HK-2 (cell line): ENCODE measurements at regions not wholly inside any gene's neighbourhood (a gene's known extent, or its start where the extent isn't known, plus 50 kb on each side); places are given as distances from the start of the nearest gene placed in this dataset.

Source experiments
- DNase-seq: peaks from one replicate; pipeline ENCODE4 v3.0.0-alpha.2; 2018; ENCODE audit not compliant: unreplicated experiment

GRCh38 chr20:63087236-63087871, 80.6 kb upstream of the BHLHE23 start:
- no peak for DNase-seq

DNA sequence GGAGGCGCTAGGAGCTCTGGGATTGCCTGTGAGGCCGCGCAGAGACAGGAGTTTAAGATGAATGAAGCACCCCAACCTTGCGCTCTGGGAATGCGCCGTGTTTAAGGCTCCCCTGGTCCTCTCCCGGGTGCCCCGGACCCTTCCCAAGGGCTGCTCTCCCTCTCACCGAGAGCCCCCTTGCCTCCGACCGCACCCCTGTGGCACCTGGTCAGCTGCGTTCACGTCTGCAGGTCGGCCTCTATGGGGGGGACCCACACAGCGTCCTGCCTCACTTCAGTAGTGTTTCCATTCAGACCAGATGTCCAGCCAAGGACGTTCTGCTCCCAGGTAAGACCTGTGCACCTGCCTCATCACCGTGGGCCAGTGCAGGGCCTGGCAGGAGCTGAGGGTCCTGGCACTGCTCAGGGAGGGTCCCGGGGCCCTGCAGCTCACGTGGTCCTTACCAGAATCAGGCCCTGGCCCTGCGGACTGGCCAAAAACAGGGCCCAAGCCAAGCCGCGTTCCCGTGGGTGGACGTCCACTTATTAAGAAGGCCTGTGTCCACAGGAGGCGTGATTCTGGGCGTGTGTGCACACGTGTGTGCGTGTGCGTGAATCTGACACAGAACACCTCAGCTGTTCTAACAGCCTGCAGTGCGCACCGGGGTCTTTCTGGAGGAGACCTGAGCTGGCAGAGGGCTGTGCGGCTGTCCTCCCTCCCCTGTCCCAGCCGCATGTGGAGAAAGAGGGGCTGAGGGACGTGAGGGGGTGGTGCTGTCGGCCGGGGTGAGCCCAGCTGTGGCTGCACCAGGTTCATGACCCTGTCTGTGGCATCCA, 79.9 kb upstream of the BHLHE23 start:
- no peak for DNase-seq

DNA sequence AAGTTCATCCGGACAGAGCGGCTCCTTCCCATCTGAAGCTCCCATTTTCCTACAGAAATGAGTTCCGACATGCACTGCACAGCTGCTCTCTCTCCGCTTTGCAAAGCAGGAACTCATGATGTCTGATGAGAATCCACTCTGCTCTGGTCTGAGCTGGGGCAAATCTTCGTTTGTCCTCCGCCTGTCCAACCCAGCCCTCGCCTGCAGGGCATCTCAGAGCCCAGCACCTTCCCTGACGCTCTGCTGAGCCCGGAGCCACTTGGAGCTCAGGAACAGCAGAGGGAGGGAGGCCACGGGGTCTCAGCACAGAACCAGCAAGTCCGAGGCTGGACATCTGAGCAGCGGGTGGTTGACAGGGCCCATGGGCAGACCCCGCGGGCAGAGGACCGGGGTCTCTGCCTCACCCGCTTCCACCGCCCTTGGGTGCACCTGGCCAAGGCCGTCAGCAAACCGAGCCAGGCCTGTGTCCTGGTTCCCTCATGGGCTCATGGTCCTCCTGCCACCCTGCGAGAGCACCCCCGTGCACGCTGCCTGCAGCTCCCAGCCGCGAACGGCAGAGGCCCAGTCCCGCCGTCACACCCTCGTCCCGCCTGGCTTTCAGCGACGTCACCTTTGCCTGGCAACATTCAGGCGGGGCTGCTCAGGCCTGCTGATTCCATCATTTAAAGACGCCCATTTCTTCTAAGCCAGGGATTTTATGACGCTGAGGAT, 78.5 kb upstream of the BHLHE23 start:
- DNase-seq, result no peak

DNA sequence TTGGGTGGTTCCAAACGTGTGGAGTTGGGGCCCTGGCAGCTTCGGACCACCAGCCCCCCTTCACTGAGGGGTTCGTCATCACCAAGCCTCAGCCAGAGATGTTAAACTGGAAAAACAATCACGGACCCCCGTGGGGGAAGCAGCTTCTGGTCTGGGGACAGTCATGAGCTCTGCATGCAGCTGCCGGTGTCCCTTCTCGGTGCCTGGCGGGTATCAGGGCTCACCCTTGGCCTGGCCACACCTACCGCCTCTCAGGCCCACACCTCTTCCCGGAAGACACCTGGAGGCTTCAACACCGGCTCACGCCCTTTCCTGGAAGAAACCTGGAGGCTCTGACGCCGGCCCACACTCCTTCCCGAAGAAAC, 77.8 kb upstream of the BHLHE23 start:
- DNase-seq, result no peak

DNA sequence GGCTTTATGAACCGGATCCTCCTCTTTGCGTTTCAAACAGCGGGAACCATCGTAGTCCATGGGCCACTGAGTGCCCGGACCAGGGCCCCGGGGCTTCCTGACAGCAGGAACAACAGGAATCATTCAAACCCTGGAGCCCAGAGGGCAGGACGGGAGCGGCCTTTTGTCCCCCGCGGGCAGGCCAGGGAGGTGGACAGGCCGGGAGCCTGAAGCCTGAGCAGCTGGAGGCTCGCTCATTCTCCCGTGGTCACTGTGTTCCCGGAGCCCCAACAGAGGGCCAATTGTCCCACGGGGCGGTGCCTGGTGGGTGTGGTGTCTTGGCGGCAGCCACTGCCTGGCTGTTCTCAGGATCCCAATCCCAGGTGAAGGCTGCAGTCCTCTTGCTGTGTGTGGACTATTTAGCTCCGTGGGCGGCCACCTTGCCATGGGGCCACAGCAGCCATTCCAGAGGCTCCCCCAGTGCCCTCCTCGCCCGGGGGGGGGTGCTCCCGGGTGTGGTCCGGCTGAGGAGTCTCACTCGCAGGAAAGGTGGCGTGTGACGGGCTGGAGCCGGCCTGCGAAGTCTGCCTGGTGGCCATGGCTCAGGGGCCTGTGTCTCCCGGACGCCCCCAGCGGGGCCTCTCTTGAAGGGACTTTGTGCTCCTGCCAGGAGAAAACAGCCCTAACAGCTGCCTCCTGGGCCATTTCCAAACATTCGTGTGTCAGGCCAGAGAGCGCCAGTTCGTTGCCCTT, 77.2 kb upstream of the BHLHE23 start:
- DNase-seq, result no peak

GRCh38 chr20:63082939-63083735, 76.4 kb upstream of the BHLHE23 start:
- DNase-seq, result no peak

GRCh38 chr20:63082308-63082938, 75.7 kb upstream of the BHLHE23 start:
- peak; percentile 63 for DNase-seq

- no peak for DNase-seq
These were observed 75.1 kb upstream of the BHLHE23 start for GRCh38 chr20:63081831-63082230.

DNA sequence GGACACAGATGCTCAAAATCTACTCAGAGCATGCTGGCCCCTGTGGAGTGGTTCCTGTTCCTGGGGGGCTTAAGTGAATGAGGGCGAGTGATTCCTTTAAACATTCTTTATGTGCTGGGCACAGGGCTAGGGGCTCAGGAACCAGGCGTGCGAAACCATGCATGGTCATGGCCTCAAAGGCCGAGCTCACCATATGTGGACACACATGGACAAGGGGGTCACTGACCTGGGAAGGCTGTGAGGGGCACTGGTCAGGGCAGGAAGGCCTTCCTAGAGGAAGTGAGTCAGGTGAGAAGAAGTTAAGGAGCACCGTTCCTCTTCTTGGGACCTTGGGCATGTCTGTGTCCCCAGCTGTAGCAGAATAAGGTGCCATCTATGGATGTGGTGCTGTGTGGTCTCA, 74.6 kb upstream of the BHLHE23 start:
- DNase-seq, result no peak

DNA sequence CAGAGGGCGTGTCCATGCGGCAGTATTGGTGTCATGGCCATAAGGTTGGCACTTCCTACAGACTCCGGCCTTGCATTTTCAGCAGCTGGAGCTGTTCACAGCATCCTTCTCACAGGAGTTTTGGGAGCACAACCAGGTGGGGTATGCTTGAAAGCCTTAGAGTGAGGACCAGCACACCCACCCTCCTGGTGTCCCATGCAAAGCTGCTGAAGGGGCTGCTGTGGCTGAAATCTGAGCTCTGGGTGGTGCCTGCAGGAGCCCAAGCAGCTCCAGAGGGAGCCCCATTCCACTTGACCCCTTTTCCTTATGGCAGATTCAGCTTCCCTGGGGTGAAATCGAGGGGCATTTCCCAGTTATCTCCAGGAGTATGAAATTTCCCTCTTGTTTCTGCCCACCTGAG, 74.0 kb upstream of the BHLHE23 start:
- DNase-seq, result no peak

GRCh38 chr20:63080411-63080810, 73.6 kb upstream of the BHLHE23 start:
- no peak for DNase-seq

- DNase-seq, result no peak
These were observed 73.2 kb upstream of the BHLHE23 start for GRCh38 chr20:63079971-63080370.

GRCh38 chr20:63077705-63078104, 70.9 kb upstream of the BHLHE23 start:
- DNase-seq, result no peak

- no peak for DNase-seq
These were observed 69.7 kb upstream of the BHLHE23 start for GRCh38 chr20:63076421-63076820.

DNA sequence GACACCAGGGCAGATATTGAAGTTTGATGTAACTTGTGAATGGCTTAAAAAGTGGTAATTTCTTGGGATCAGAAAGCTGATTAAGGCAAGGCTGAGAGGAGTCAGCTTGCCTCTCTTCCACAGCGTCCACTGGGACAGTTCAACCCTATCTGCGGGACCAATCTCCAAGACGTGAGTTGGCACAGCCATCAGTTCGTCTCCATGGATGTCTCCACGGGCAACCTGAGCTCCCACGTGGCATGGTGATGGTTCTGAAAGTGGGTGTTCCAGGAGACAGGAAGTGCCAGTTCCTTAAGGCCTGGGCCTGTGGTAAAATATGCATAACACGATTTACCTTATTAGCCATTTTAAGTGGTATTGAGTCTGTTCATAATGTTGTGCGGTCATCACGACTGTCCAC, 67.9 kb upstream of the BHLHE23 start:
- no peak for DNase-seq

- DNase-seq, result no peak
These were observed 67.4 kb upstream of the BHLHE23 start for GRCh38 chr20:63074182-63074581.

- DNase-seq, result no peak
These were observed 66.9 kb upstream of the BHLHE23 start for GRCh38 chr20:63073738-63074065.

DNA sequence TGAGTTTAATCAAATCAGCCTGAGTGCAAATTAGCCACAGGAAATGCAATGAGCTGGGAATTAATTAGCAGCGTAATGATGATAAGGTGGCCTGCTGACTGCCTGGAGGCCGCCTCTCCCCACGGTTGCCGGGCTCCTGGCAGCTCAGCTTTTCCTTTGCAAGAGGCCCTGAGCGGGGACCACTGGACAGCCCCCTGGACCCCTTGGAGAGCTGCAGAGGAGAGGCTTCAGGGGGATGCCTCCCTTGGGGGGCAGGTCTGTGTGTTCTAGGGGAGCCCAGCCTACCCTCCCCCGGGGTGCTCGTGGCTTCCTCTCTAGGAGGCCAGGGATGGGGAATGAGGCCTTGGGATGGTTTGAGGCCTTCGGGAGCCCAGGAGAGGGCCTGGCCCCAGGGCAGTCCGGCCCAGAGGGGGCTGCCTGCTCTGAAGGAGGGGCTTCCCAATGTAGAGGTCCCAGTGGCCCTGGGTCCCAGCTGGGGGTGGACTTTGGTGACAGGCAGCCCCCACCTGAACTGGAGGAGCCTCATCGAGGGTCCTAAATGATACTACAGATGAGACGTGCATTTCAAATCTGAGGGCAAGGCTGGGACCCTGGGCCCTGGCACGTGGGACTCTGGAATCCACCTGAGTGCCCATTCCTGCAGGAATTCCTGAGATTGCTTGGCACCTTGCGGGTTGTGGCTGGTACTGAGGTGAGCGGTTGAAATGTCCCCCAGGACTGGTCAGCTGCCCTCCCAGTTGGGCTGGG, 66.4 kb upstream of the BHLHE23 start:
- DNase-seq, result no peak

GRCh38 chr20:63072231-63072791, 65.5 kb upstream of the BHLHE23 start:
- no peak for DNase-seq

DNA sequence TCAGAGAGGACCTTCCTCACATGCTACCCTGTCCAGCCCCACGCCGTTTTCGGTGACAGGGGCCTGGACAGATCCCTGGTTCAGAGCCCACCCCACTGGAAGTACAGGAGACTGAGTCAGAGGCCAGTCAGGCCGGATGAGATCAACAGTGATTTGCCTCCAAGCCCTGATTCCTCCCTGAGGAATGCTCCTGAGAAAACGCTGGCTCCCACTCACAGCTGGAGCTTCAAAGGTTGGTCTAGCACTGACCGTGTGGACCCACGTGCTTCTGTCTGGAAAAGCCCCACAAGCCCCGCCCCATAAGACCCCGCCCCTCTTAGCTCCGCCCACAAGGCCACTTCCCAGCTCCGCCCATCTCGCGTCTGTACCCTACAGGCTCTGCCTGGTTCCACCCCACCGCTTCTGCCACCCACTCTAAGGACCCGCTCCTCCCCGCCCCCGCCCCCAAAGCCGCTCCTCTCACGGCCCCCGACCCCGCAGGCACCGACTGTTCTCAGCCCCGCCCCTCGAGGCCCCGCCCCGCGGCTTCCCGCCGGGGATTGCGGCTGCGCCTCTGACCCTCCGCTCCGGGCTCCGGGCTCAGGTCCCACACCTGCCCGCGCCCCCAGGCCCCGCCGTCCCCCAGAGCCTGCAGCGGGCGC, 64.9 kb upstream of the BHLHE23 start:
- DNase-seq, result peak; percentile 51
